Ishikawa (cell line): ENCODE measurements at regions not wholly inside any gene's neighbourhood (a gene's known extent, or its start where the extent isn't known, plus 50 kb on each side); places are given as distances from the start of the nearest gene placed in this dataset.

ENCODE experiments used
- CEBPB ChIP-seq: IDR thresholded peaks from 2 replicates; pipeline ENCODE4 v1.6.1; 2012
- CREB1 ChIP-seq: IDR thresholded peaks from 2 replicates; pipeline ENCODE4 v1.6.1; 2012; ENCODE audit warnings: low read depth
- EGR1 ChIP-seq: IDR thresholded peaks from 2 replicates; pipeline ENCODE4 v1.6.1; 2012
- EP300 ChIP-seq: IDR thresholded peaks from 2 replicates; pipeline ENCODE4 v1.6.1; 2012; ENCODE audit warnings: borderline replicate concordance
- FOXM1 ChIP-seq: IDR thresholded peaks from 2 replicates; pipeline ENCODE4 v1.6.1; 2012; ENCODE audit warnings: low read depth, borderline replicate concordance
- MAX ChIP-seq: IDR thresholded peaks from 2 replicates; pipeline ENCODE4 v1.6.1; 2012
- NFIC ChIP-seq: IDR thresholded peaks from 2 replicates; pipeline ENCODE4 v1.6.1; 2012
- RAD21 ChIP-seq: IDR thresholded peaks from 2 replicates; pipeline ENCODE4 v1.6.1; 2012; ENCODE audit warnings: low read depth
- REST ChIP-seq: IDR thresholded peaks from 2 replicates; pipeline ENCODE4 v1.6.1; 2012; ENCODE audit warnings: low read depth, mild to moderate bottlenecking
- TAF1 ChIP-seq: IDR thresholded peaks from 2 replicates; pipeline ENCODE4 v1.6.1; 2012; ENCODE audit warnings: low read depth, mild to moderate bottlenecking
- TCF12 ChIP-seq: IDR thresholded peaks from 2 replicates; pipeline ENCODE4 v1.6.1; 2012; ENCODE audit warnings: low read depth
- TEAD4 ChIP-seq: IDR thresholded peaks from 2 replicates; pipeline ENCODE4 v1.6.1; 2012
- YY1 ChIP-seq: IDR thresholded peaks from 2 replicates; pipeline ENCODE4 v1.6.1; 2012; ENCODE audit warnings: low read depth
- ZBTB7A ChIP-seq: IDR thresholded peaks from 2 replicates; pipeline ENCODE4 v1.6.1; 2012; ENCODE audit warnings: low read depth
- TF ChIP-seq, protein P1 (sequence below): IDR thresholded peaks from 2 replicates; pipeline ENCODE4 v1.6.1; 2012

DNA sequence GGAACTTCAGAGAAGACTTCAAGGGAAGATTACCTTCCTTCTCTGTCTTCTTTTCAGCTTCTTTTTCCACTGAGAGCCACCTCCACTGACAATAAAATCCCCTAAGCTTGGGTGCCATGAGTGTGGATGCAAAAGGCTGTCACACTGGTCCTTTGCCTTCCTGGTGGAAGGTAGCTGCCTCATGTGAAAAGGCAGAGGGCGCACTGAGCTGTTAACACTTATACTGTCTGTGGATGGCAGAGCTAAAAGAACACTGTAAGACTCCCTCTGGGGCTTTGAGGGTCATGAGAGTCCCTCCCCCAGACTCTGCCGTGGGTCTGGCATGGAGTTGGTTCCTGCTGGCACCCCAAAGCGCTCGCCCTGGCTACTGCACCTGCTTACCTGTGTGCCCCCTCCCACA lies 536.7 kb upstream of the IMPG1 start:
- TF ChIP-seq, protein P1, sequence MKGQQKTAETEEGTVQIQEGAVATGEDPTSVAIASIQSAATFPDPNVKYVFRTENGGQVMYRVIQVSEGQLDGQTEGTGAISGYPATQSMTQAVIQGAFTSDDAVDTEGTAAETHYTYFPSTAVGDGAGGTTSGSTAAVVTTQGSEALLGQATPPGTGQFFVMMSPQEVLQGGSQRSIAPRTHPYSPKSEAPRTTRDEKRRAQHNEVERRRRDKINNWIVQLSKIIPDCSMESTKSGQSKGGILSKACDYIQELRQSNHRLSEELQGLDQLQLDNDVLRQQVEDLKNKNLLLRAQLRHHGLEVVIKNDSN = no peak
- no peak for TF ChIP-seq MAX
- no peak for TF ChIP-seq CEBPB
- TF ChIP-seq RAD21 = no peak
- TF ChIP-seq FOXM1 = no peak
- TF ChIP-seq CREB1 = no peak
- no peak for TF ChIP-seq TEAD4
- no peak for TF ChIP-seq EGR1

- TF ChIP-seq CEBPB = no peak
- TF ChIP-seq FOXM1 = no peak
- no peak for TF ChIP-seq TEAD4
- TF ChIP-seq YY1 = no peak
- no peak for TF ChIP-seq RAD21
- no peak for TF ChIP-seq ZBTB7A
- TF ChIP-seq TCF12 = no peak
- TF ChIP-seq EP300 = no peak
- TF ChIP-seq, protein P1 = no peak
- no peak for TF ChIP-seq NFIC
- TF ChIP-seq MAX = no peak
- no peak for TF ChIP-seq TAF1
- TF ChIP-seq CREB1 = no peak
- TF ChIP-seq EGR1 = no peak
- TF ChIP-seq REST = no peak
Measured at GRCh38 chr6:76594109-76594508, 521.6 kb upstream of the IMPG1 start.

GRCh38 chr6:76593668-76594067 lies 521.2 kb upstream of the IMPG1 start:
- TF ChIP-seq TEAD4 (no peak), EGR1 (no peak), TAF1 (no peak), RAD21 (no peak), MAX (no peak), FOXM1 (no peak), NFIC (no peak), YY1 (no peak), CEBPB (no peak), EP300 (no peak)
- TF ChIP-seq, protein P1 = no peak

DNA sequence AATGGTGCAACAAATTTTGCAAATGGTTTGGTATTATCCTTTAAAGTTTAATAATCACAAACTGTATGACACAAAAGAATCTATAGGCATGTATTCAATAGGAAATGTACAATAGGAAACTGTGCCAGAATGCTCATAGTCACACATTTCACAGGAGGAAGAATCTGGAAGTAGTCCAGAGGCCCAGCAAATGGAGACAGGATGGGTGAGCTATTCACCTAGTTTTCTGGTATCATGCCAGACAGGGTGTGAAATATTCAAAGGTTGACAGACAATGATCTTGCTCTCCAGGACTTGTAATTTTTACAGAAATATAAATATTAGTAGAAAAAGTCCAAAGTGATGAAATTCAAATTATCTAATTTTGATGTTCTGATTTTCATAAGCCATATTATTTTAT lies 520.1 kb upstream of the IMPG1 start:
- TF ChIP-seq EP300 (no peak), RAD21 (no peak), FOXM1 (no peak), CREB1 (no peak), NFIC (no peak), ZBTB7A (no peak), REST (no peak), CEBPB (no peak), MAX (no peak), TCF12 (no peak), YY1 (no peak), EGR1 (no peak), TEAD4 (no peak), TAF1 (no peak)
- TF ChIP-seq, protein P1 = no peak

- no peak for TF ChIP-seq TAF1
- TF ChIP-seq NFIC = no peak
- no peak for TF ChIP-seq TEAD4
- TF ChIP-seq MAX = no peak
- no peak for TF ChIP-seq ZBTB7A
- no peak for TF ChIP-seq FOXM1
- TF ChIP-seq, protein P1 = no peak
- TF ChIP-seq CREB1 = no peak
- TF ChIP-seq REST = no peak
- TF ChIP-seq YY1 = no peak
- TF ChIP-seq EP300 = no peak
- TF ChIP-seq EGR1 = no peak
- no peak for TF ChIP-seq CEBPB
- TF ChIP-seq TCF12 = no peak
- no peak for TF ChIP-seq RAD21
Measured at GRCh38 chr6:76587271-76587670, 514.8 kb upstream of the IMPG1 start.
